IMR-90 (cell line): ENCODE measurements at regions not wholly inside any gene's neighbourhood (a gene's known extent, or its start where the extent isn't known, plus 50 kb on each side); places are given as distances from the start of the nearest gene placed in this dataset.

Experiments
- ATAC-seq: fragments of 200-7000 bp; cut with Tn5 transposase; 2 replicates; pipeline ENCODE4 v1.9.1; 2020; ENCODE audit warnings: low read depth, mild to moderate bottlenecking, moderate library complexity
- BruUV-seq: library from RNA; stranded (reverse); fragments of 400-500 nt; replicated peaks from 2 replicates; lab custom pipeline; 2021; lab: Mats Ljungman, UMichigan
- CTCF ChIA-PET: fragments of 300-600 bp; formaldehyde crosslinking; extraction: SDS; loops from one replicate; lab custom pipeline; 2021; ENCODE audit warnings: antibody characterized with exemption; lab: Yijun Ruan, JAX
- POLR2A ChIA-PET: fragments of 300-600 bp; sonication (Branson Sonifier 250); formaldehyde crosslinking; loops from one replicate; lab custom pipeline; 2022; ENCODE audit warnings: antibody characterized with exemption; ENCODE audit not compliant: unreplicated experiment; lab: Charles Lee
- DNase-seq: peaks from one replicate; pipeline ENCODE4 v3.0.0; 2013
- H2AFZ ChIP-seq: replicated peaks from 2 replicates; pipeline ENCODE3; 2013; ENCODE audit warnings: low read length, mild to moderate bottlenecking; ENCODE audit not compliant: poor library complexity
- H2AK5ac ChIP-seq: 2 replicates; pipeline ENCODE4 v1.6.1; 2013; ENCODE audit warnings: low read depth, low read length, inconsistent platforms
- H2AK9ac ChIP-seq: replicated peaks from 2 replicates; pipeline ENCODE3; 2013; ENCODE audit warnings: mild to moderate bottlenecking, low read depth, low read length, moderate library complexity; ENCODE audit not compliant: poor library complexity
- H2BK120ac ChIP-seq: 2 replicates; pipeline ENCODE4 v1.6.1; 2013; ENCODE audit warnings: low read depth, low read length, inconsistent platforms
- H2BK15ac ChIP-seq: 3 replicates; pipeline ENCODE4 v1.6.1; 2013; ENCODE audit warnings: low read depth, low read length, inconsistent platforms
- H2BK20ac ChIP-seq: 2 replicates; pipeline ENCODE4 v1.6.1; 2013; ENCODE audit warnings: low read depth, mild to moderate bottlenecking, inconsistent platforms, low read length, moderate library complexity
- H2BK5ac ChIP-seq: 2 replicates; pipeline ENCODE4 v1.6.1; 2013; ENCODE audit warnings: mild to moderate bottlenecking, low read depth, low read length, inconsistent platforms; ENCODE audit not compliant: poor library complexity, severe bottlenecking
- H3K14ac ChIP-seq: replicated peaks from 2 replicates; pipeline ENCODE4 v1.6.1; 2013; ENCODE audit warnings: low read depth, low read length, inconsistent platforms
- H3K18ac ChIP-seq: 2 replicates; pipeline ENCODE4 v1.6.1; 2013; ENCODE audit warnings: low read depth, low read length, control low read depth
- H3K23ac ChIP-seq: 2 replicates; pipeline ENCODE4 v1.6.1; 2013; ENCODE audit warnings: low read depth, low read length, inconsistent platforms
- H3K27ac ChIP-seq: 2 replicates; pipeline ENCODE4 v1.5.1; 2013; ENCODE audit warnings: mild to moderate bottlenecking, control low read depth, low read length; ENCODE audit not compliant: insufficient read depth
- H3K27me3 ChIP-seq: 2 replicates; pipeline ENCODE4 v1.6.1; 2013; ENCODE audit warnings: low read length; ENCODE audit not compliant: control insufficient read depth, insufficient read depth
- H3K36me3 ChIP-seq: 2 replicates; pipeline ENCODE4 v1.6.1; 2013; ENCODE audit warnings: low read length, mixed read lengths; ENCODE audit not compliant: control insufficient read depth, insufficient read depth
- H3K4ac ChIP-seq: 2 replicates; pipeline ENCODE4 v1.6.1; 2013; ENCODE audit warnings: low read depth, low read length, inconsistent platforms
- H3K4me1 ChIP-seq: 2 replicates; pipeline ENCODE4 v1.6.1; 2013; ENCODE audit warnings: low read length, mixed read lengths; ENCODE audit not compliant: control insufficient read depth, insufficient read depth
- H3K4me2 ChIP-seq: 2 replicates; pipeline ENCODE4 v1.6.1; 2013; ENCODE audit warnings: low read depth, mild to moderate bottlenecking, control low read depth, low read length, moderate library complexity
- H3K4me3 ChIP-seq: 2 replicates; pipeline ENCODE4 v1.5.1; 2013; ENCODE audit warnings: low read depth, mild to moderate bottlenecking, control low read depth, low read length, moderate library complexity; ENCODE audit not compliant: insufficient read depth
- H3K56ac ChIP-seq: 2 replicates; pipeline ENCODE4 v1.6.1; 2013; ENCODE audit warnings: low read length, inconsistent platforms; ENCODE audit not compliant: insufficient read depth; ENCODE audit errors: extremely low read depth
- H3K79me1 ChIP-seq, 2 experiments: 2 replicates each; pipeline ENCODE4 v1.6.1; 2013; ENCODE audit warnings: low read length in 2 of 2, inconsistent platforms in 1 of 2, low read depth in 1 of 2
- H3K9ac ChIP-seq: 2 replicates; pipeline ENCODE4 v1.6.1; 2013; ENCODE audit warnings: low read depth, low read length, control low read depth
- H3K9me1 ChIP-seq: 2 replicates; pipeline ENCODE4 v1.6.1; 2013; ENCODE audit warnings: low read length, inconsistent platforms; ENCODE audit not compliant: insufficient read depth
- H3K9me3 ChIP-seq: 2 replicates; pipeline ENCODE4 v1.6.1; 2013; ENCODE audit warnings: low read length; ENCODE audit not compliant: control insufficient read depth, insufficient read depth
- H4K20me1 ChIP-seq: 2 replicates; pipeline ENCODE4 v1.6.1; 2013; ENCODE audit warnings: low read length, inconsistent platforms; ENCODE audit not compliant: insufficient read depth
- H4K5ac ChIP-seq: 2 replicates; pipeline ENCODE4 v1.6.1; 2013; ENCODE audit warnings: mild to moderate bottlenecking, low read depth, low read length, control low read depth
- H4K8ac ChIP-seq, 2 experiments: 2 replicates each; pipeline ENCODE4 v1.6.1; 2013; ENCODE audit warnings: low read depth in 2 of 2, low read length in 2 of 2, control low read depth in 1 of 2, inconsistent platforms in 1 of 2
- H4K91ac ChIP-seq: 2 replicates; pipeline ENCODE4 v1.6.1; 2013; ENCODE audit warnings: low read depth, low read length, inconsistent platforms; ENCODE audit not compliant: insufficient read depth
- BHLHE40 ChIP-seq: fragments of 150-350 bp; IDR thresholded peaks from 2 replicates; pipeline ENCODE4 v1.6.1; 2016; ENCODE audit warnings: mild to moderate bottlenecking, low read depth, low read length
- CEBPB ChIP-seq: IDR thresholded peaks from 2 replicates; pipeline ENCODE4 v1.6.1; 2012; ENCODE audit warnings: low read depth, low read length, improper control_type of control experiment
- CHD1 ChIP-seq: IDR thresholded peaks from 2 replicates; pipeline ENCODE4 v1.6.1; 2012; ENCODE audit warnings: low read depth, low read length, improper control_type of control experiment
- MAFK ChIP-seq: IDR thresholded peaks from 2 replicates; pipeline ENCODE4 v1.6.1; 2012; ENCODE audit warnings: low read depth, low read length, improper control_type of control experiment
- NFE2L2 ChIP-seq: fragments of 150-350 bp; IDR thresholded peaks from 2 replicates; pipeline ENCODE4 v1.6.1; 2016; ENCODE audit warnings: low read depth, mild to moderate bottlenecking, low read length
- POLR2A ChIP-seq: IDR thresholded peaks from 2 replicates; pipeline ENCODE4 v1.6.1; 2012; ENCODE audit warnings: mild to moderate bottlenecking, low read depth, low read length
- RAD21 ChIP-seq: IDR thresholded peaks from 2 replicates; pipeline ENCODE4 v1.6.1; 2012; ENCODE audit warnings: low read length, improper control_type of control experiment
- RCOR1 ChIP-seq: IDR thresholded peaks from 2 replicates; pipeline ENCODE4 v1.6.1; 2012; ENCODE audit warnings: mild to moderate bottlenecking, low read length, improper control_type of control experiment; ENCODE audit not compliant: insufficient replicate concordance
- WGBS, 2 experiments: methylation state at CpG; one replicate each; pipeline versions ENCODE4 v1.1.5 to v1.1.7; 2013; ENCODE audit warnings: missing lambda C conversion rate in 2 of 2; ENCODE audit not compliant: insufficient read length in 1 of 2; ENCODE audit errors: extremely low coverage in 2 of 2; 5-methylcytosine and 5-hydroxymethylcytosine counted together
- dilution Hi-C: fragments of 300-500 bp; cut with HindIII; formaldehyde crosslinking; loops from one replicate; pipeline ENCODE4 v1.14.3; 2018; ENCODE audit warnings: low sequenced_read_pairs; ENCODE audit not compliant: unreplicated experiment
- in situ Hi-C: fragments of 300-500 bp; cut with MboI; formaldehyde crosslinking; loops from 3 replicates; pipeline ENCODE4 v1.14.3; 2019; ENCODE audit warnings: low sequenced_read_pairs, inconsistent platforms, mixed read lengths
- intact Hi-C: fragments of 100-400 bp; cut with micrococcal nuclease; formaldehyde crosslinking; loops from 2 replicates; pipeline ENCODE4 v1.10.0; 2022
- TF ChIP-seq, protein P1 (sequence below): fragments of 150-350 bp; IDR thresholded peaks from 2 replicates; pipeline ENCODE4 v1.6.1; 2016; ENCODE audit warnings: low read depth, mild to moderate bottlenecking, low read length, moderate library complexity, borderline replicate concordance

DNA sequence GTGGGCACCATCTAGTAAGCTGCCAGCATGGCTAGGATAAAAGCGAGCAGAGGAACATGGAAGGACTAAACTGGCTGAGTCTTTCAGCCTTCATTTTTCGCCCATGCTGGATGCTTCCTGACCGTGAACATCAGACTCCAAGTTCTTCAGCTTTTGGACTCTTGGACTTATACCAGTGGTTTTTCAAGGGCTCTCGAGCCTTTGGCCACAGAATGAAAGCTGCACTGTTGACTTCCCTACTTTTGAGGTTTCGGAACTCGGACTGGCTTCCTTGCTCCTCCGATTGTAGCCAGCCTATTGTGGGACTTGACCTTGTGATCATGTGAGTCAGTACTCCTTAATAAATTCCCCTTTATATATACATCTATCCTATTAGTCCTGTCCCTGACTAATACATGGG lies 785.1 kb upstream of the SLITRK6 start:
- Histone ChIP-seq H3K4me3 (no peak overlapping the region), H3K79me1 (no peaks in the 10 kb centered on the region), H4K91ac (no peak overlapping the region), H2AK5ac (no peak overlapping the region), H3K14ac (no peak overlapping the region), H3K4me1 (peaks cover 8% of the 10 kb centered on the region), H3K9me3 (no peaks in the 10 kb centered on the region), H3K27me3 (no peaks in the 10 kb centered on the region), H3K56ac (no peak overlapping the region), H3K4me2 (no peak overlapping the region), H3K9me1 (no peaks in the 10 kb centered on the region), H2BK120ac (no peak overlapping the region), H4K20me1 (no peaks in the 10 kb centered on the region), H3K18ac (no peak overlapping the region), H2AFZ (no peak overlapping the region), H2BK15ac (no peak overlapping the region), H3K4ac (no peak overlapping the region), H3K36me3 (no peaks in the 10 kb centered on the region), H3K9ac (no peak overlapping the region), H3K27ac (no peak overlapping the region), H4K8ac (no peak overlapping the region), H2BK20ac (no peak overlapping the region), H2BK5ac (no peak overlapping the region), H3K23ac (no peak overlapping the region), H2AK9ac (no peak overlapping the region), H4K5ac (no peak overlapping the region)
- ChIA-PET POLR2A (no interaction called here), CTCF (no interaction called here)
- WGBS, 2 experiments, result 95% methylated on average over 4 of the region's 7 CpGs; no CpG with 5 or more reads in 1 of the 2 experiments
- TF ChIP-seq MAFK, result no peak
- no peak for TF ChIP-seq NFE2L2
- no peak for TF ChIP-seq RCOR1
- TF ChIP-seq, protein P1, sequence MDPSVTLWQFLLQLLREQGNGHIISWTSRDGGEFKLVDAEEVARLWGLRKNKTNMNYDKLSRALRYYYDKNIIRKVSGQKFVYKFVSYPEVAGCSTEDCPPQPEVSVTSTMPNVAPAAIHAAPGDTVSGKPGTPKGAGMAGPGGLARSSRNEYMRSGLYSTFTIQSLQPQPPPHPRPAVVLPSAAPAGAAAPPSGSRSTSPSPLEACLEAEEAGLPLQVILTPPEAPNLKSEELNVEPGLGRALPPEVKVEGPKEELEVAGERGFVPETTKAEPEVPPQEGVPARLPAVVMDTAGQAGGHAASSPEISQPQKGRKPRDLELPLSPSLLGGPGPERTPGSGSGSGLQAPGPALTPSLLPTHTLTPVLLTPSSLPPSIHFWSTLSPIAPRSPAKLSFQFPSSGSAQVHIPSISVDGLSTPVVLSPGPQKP, result no peak
- TF ChIP-seq CEBPB, result no peak
- no peak for TF ChIP-seq BHLHE40
- no peak for TF ChIP-seq CHD1
- no peak for TF ChIP-seq POLR2A
- no peak for TF ChIP-seq RAD21
- ATAC-seq (no peak), DNase-seq (no peak)
- intact Hi-C loops (no loop called here), in situ Hi-C loops (no loop called here), dilution Hi-C loops (no loop called here)
- BruUV-seq, result no TSS peak
